Skeletal muscle cell (primary cell): ENCODE measurements at regions not wholly inside any gene's neighbourhood (a gene's known extent, or its start where the extent isn't known, plus 50 kb on each side); places are given as distances from the start of the nearest gene placed in this dataset.

ENCODE experiments used
- DNase-seq: peaks from one replicate; pipeline ENCODE4 v3.0.0-alpha.2; 2010; ENCODE audit warnings: low read depth
- H3K4me3 ChIP-seq: 2 replicates; pipeline ENCODE4 v1.5.1; 2011; ENCODE audit warnings: low read depth, mild to moderate bottlenecking, control low read depth, low read length, moderate library complexity

DNA sequence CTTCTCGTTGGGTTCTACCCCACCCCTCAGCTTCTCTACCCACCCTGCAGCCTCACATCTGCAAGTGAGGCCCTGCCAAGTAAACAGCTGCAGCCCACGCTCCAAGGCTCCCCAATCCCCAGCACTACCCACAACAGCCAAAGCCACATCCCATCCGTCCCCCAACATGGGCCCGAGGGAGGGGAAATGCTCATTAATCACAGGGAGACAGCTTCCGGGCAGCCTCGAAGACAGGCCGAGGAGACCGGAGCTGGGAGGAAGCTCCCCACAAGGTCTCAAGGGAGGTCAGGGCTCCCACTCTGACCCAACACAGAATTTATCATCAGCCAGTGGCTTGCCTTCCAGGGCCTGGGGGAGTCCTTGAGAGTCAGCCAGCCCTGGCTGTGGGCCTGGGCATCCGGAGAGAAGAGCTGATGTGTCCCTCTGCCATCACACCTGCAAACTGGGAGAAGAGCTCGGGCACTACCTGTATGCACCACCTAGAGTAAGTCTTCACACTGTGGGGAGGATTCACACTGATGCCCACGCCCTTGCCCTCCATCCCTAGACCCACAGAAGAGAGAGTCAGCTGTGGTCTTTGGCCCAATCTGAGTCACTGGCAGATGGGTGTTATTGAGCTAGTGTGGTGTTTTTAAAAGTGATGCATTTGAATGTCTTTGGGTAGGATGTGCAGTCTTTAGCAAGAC lies 115.5 kb upstream of the ZMIZ1 start:
- no peak overlapping the region for H3K4me3 ChIP-seq
- peak; percentile 55 for DNase-seq

DNA sequence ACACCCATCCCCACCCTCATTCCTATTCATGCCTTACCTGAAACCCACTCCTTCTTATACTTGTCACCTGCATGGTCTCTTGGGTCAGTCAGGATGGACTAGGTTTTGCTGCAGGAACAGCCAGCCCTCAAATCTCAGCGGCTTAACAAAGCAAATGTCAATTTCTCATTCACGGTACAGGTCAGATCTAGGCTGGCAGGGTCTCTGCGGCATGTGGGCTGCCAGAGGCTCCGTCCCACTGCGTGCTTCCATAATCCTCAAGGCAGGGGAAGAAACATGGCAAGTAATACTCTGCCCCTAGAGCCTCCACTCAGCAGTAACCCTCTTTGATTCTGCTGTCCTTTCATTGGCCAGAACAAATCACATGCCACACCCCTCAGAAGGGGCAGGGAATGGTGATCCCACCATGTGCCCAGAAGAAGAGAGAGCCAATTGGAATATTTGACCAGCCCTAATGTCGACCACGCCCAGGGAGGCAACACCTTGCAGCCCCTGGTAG lies 114.9 kb upstream of the ZMIZ1 start:
- no peak for DNase-seq
- no peak overlapping the region for H3K4me3 ChIP-seq

- DNase-seq = no peak
- no peak overlapping the region for H3K4me3 ChIP-seq
Observed at GRCh38 chr10:78954689-78955088, 114.1 kb upstream of the ZMIZ1 start.

DNA sequence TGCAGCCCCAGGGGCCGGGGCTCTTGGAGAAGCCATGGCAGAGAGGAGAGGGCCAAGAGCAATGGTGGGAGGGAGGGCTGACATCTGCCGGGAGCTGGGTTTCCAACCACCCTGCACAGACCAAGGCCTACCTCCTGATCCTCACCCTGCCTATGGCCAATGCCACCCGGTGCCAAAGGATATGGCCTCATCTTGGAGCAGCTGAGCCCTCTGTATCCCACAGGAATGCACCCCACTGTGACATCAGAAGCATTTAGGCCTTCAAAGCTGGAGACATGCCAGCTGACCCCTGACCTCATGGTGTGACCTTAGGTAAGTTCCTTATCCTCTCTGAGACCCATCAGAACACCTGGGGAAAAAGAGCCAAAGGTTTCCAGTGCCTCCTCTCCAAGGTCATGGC lies 113.6 kb upstream of the ZMIZ1 start:
- no peak for DNase-seq
- H3K4me3 ChIP-seq = no peak overlapping the region

DNA sequence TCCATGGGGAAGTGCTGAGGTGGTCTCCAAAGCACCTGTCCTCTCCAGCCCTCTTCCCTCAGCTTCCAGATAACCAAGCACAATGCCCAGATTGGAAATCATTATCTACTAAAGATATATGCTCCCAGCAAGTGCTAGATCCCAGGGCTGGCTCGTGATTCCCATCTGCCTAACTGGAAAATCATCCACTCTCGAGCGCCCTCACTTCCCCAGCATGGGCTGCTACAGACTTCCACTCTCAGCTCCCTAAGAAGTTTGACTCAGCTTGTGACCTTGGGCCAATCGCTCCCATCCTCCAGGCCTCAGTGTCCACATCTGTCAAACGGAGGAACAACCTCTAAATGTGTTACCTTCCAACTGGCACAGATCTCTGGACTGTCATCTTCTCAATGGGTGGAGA lies 112.4 kb upstream of the ZMIZ1 start:
- no peak for DNase-seq
- no peak overlapping the region for H3K4me3 ChIP-seq

DNA sequence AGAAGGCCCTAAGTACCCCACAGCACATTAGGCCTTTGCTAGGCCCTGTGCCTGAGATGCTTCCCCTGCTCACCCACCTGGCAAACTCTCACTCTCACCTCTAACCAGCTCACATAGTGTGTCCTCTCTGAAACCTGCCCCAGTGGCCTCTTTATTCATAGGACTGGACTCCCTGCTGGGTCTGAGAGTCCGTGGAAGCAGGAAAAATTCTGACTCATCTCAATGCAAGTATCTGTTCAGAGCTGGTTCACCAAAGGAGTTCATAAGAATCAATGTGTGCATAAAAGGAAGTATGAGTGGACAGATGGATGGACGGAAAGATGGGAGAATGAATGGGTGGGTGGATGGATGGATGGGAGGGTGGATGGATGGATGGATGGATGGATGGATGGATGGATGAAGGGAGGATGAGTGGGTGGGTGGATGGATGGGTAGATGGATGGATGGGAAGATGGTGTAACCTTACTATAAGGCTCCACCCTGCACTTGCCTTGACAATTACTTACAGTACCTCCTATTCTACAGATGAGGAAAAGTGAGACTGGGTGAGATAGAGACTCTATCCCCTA lies 111.2 kb upstream of the ZMIZ1 start:
- no peak for DNase-seq
- no peak overlapping the region for H3K4me3 ChIP-seq

- H3K4me3 ChIP-seq = no peak overlapping the region
- no peak for DNase-seq
Observed at GRCh38 chr10:78959217-78959923, 109.4 kb upstream of the ZMIZ1 start.

- DNase-seq = no peak
- H3K4me3 ChIP-seq = no peak overlapping the region
Observed at GRCh38 chr10:78959924-78960285, 108.9 kb upstream of the ZMIZ1 start.

DNA sequence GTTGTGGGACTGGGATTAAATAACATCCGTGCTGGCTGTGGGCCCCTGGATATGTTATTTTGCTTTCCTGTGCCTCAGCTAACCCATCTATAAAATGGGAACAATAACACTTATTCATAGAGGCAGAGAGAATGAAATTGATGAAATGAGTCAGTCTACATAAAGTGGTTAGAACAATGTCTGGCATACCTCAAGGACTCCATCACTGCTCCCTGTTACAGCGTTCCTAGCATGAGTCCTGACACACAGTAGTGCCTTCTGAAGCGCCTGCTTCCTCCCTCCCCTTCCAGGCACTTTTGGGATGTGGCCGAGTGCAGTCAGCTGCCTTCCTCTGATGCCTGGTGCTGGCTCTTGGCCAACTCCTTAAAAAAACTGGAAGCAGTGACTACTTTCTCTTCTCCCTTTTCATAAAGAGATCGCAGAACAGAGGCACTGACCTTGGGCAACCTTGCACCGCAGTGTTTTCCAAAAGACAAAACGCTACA lies 108.4 kb upstream of the ZMIZ1 start:
- DNase-seq = peak; percentile 67
- H3K4me3 ChIP-seq = no peak overlapping the region

DNA sequence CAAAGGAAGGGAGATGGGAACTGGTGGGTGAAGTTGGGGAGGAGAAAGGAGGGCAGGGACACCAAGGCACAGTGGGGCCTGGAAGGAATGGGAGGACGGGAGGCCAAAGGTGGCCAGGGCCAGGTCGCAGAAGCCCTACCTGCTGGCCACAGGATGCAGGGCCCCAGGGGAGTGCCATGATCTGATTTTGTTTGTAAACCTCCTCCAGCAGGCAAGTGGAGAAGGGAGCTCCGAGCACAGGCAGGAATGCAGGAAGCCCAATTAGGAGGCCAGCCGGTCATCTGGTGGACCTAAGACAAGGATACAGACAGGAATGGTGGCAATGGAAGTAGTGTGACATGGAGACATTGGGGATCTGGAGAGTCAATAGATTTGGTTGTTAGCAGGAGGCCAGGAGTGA lies 107.0 kb upstream of the ZMIZ1 start:
- no peak for DNase-seq
- no peak overlapping the region for H3K4me3 ChIP-seq

DNA sequence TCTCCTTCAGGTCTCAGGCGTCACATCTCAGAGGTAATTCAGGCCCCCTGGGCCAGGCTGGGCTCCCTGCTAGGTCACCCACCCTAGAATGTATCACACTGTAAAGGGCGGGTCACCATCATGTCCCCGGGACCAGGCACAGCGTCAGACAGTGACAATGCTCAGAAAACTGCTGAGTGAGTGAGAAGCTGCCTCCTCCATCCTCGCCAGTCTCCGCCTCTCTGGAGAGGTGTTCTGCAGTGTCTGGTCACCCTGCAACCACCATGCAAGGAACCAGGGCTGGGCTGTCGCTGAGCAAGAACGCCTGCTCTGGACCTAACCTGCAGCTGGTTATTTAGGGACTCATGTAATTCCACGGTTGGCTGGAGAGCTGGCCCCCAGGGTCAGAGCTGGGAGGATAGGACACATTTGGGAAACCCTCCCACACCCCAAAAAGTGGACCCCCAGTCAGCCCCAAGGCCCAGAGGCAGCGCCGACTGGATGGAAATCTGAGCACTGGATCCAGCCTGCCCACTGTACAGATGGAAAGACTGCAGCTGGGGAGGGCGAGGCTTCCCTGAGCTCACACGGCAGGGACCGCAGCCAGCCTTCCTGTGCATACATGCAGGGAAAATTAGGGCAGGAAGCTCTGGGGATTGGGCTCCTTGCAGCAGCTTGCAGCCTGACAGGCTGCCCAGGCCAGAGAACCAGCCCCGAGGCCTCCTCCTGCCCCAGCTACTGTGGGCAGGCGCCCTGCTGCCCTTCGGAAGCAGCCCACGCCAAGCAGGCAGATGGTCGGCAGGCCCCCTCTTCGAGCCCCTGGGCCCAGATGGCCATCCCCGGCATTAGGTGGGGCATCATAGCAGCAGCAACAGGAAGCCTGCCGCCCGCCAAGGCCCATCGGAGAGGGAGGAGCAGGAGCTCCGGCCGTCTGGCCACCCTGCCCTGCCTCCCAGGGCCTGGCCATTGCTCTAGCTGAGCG lies 105.4 kb upstream of the ZMIZ1 start:
- DNase-seq = no peak
- H3K4me3 ChIP-seq = no peak overlapping the region

- no peak overlapping the region for H3K4me3 ChIP-seq
- no peak for DNase-seq
Observed at GRCh38 chr10:78964274-78964951, 104.4 kb upstream of the ZMIZ1 start.

DNA sequence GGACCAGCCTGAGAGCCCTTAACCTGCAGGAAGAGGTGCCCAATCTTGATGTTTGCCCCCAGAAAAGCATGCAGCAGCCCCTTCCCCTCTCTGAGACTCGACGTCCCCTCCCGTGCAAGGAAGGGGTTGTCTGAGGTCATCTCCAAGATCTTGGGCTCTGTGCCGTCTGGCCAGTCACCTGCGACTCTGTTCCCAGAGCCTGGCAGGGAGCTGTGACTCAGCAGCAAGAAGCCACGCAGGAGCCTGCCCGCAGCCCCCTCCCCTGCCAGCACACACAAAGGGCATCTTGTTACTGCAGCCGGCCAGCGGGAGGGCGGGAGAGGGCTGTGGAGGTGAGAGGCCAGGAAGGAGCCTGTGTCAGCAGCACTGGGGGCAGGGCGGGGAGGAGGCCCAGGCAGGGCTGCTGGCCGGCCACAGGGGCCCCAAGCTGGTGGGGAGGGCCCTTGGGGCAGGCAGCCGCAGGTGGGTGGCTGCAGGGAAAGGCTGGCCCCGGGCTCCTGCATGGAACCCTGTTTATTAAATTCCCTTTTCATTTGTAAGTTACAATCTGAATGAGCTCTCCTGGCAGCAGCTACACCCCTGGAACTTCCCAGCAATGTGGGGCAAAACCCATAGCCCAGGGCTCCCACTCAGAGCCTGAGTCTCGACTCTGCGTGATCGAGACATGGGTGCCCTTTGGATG lies 103.7 kb upstream of the ZMIZ1 start:
- DNase-seq = no peak
- no peak overlapping the region for H3K4me3 ChIP-seq

DNA sequence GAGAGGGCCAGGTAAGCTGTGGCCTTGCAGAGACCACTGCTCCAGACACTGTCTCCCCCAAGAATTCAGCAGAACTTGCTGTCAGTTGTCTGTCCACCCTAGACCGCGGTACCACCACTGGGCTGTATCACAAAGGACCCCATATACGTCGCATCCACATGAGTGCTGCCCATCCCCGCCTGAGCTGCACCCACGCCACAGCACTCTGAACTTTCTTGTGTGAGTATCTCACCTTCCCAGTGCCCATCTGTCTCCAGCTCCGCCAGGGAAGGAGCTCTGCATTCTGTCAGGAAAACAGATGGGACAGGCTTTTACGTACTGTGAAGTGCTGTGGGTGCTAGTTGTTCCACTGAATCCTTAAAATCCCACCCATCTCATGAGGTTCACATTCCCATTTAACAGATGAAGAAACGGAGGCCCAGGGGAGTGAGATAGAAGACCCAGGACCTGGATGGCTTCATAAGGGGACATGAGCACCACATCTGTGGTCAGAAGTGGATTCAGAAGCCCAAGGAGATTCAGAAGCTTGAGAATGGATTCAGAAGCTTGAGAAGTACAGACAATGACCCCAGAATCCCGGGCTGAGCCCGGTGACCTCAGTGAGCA lies 102.5 kb upstream of the ZMIZ1 start:
- H3K4me3 ChIP-seq = no peak overlapping the region
- DNase-seq = no peak

DNA sequence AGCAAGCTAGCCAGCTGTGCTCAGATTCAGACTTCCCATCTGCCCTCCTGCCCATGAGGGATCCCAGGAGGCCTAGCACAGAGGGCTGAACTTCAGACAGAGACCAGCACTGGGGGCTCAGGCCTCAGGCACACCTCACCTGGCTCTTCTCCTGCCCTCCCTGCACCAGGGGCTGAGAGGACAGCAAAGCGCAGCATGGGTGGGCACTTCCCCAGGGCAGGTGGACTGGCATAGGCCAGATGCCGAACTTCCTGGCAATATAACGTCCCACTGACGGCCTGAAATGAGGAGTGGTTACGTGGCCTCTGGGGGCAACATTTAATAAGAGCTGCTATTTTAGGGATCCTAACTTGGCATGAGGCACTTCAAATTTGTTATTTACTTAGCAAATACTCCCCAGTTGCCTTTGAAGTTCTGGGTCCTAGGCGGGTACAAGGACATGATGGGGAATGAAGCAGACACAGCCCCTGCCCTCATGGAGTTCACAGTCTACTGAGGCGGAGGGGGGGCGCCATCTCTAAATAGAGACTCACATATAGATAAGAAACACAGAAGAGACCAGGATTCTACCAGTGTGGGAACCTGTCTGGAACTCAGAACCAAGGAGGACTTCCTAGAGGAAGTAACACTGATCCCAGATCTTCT lies 101.8 kb upstream of the ZMIZ1 start:
- no peak for DNase-seq
- H3K4me3 ChIP-seq = no peak overlapping the region

GRCh38 chr10:78968300-78968942 lies 100.3 kb upstream of the ZMIZ1 start:
- no peak for DNase-seq
- no peak overlapping the region for H3K4me3 ChIP-seq

- DNase-seq = no peak
- no peak overlapping the region for H3K4me3 ChIP-seq
Observed at GRCh38 chr10:78968943-78969342, 99.8 kb upstream of the ZMIZ1 start.
